ENCODE measurements at regions not wholly inside any gene's neighbourhood (a gene's known extent, or its start where the extent isn't known, plus 50 kb on each side); places are given as distances from the start of the nearest gene placed in this dataset.
"Not testable (repeated sequence)": the region's sequence is repeated elsewhere in the genome, so short reads cannot be mapped to it uniquely, and the experiment has no call there.

GRCh38 chr15:95693917-95694316 lies 636.6 kb upstream of the NR2F2 start:
- no peak for DNase-seq

GRCh38 chr15:95698230-95698629 lies 632.3 kb upstream of the NR2F2 start:
- DNase-seq: no peak

GRCh38 chr15:95698951-95699350 lies 631.5 kb upstream of the NR2F2 start:
- DNase-seq: no peak

- no peak for DNase-seq
Observed at GRCh38 chr15:95699578-95699977, 630.9 kb upstream of the NR2F2 start.

GRCh38 chr15:95700692-95701091 lies 629.8 kb upstream of the NR2F2 start:
- not testable (repeated sequence) for DNase-seq

GRCh38 chr15:95701410-95701809 lies 629.1 kb upstream of the NR2F2 start:
- DNase-seq: no peak

- no peak for DNase-seq
Observed at GRCh38 chr15:95709959-95710695, 620.4 kb upstream of the NR2F2 start.

- DNase-seq: no peak
Observed at GRCh38 chr15:95712785-95713184, 617.7 kb upstream of the NR2F2 start.

- DNase-seq: no peak
Observed at GRCh38 chr15:95713324-95713723, 617.2 kb upstream of the NR2F2 start.

GRCh38 chr15:95715116-95715903 lies 615.2 kb upstream of the NR2F2 start:
- DNase-seq: no peak

- DNase-seq: no peak
Observed at GRCh38 chr15:95715906-95716656, 614.4 kb upstream of the NR2F2 start.

- no peak for DNase-seq
Observed at GRCh38 chr15:95716708-95717107, 613.8 kb upstream of the NR2F2 start.

- no peak for DNase-seq
Observed at GRCh38 chr15:95718441-95718840, 612.1 kb upstream of the NR2F2 start.

- no peak for DNase-seq
Observed at GRCh38 chr15:95724908-95725633, 605.4 kb upstream of the NR2F2 start.

- DNase-seq: no peak
Observed at GRCh38 chr15:95726891-95727290, 603.6 kb upstream of the NR2F2 start.

GRCh38 chr15:95733931-95734330 lies 596.6 kb upstream of the NR2F2 start:
- no peak for DNase-seq

- no peak for DNase-seq
Observed at GRCh38 chr15:95734422-95735316, 595.8 kb upstream of the NR2F2 start.

- DNase-seq: no peak
Observed at GRCh38 chr15:95737060-95737459, 593.4 kb upstream of the NR2F2 start.

GRCh38 chr15:95739131-95739530 lies 591.4 kb upstream of the NR2F2 start:
- DNase-seq: no peak

- no peak for DNase-seq
Observed at GRCh38 chr15:95741830-95742229, 588.7 kb upstream of the NR2F2 start.

GRCh38 chr15:95742256-95742655 lies 588.2 kb upstream of the NR2F2 start:
- no peak for DNase-seq

Data from right lung (tissue), 2 donors.